Fibroblast of mammary gland (primary cell): ENCODE measurements at regions not wholly inside any gene's neighbourhood (a gene's known extent, or its start where the extent isn't known, plus 50 kb on each side); places are given as distances from the start of the nearest gene placed in this dataset.

ENCODE experiments used
- DNase-seq: peaks from one replicate; pipeline ENCODE4 v3.0.0-alpha.2; 2010; ENCODE audit warnings: low read depth
- H3K4me3 ChIP-seq: 2 replicates; pipeline ENCODE4 v1.5.1; 2011; ENCODE audit warnings: low read depth, mild to moderate bottlenecking, low read length, moderate library complexity; ENCODE audit not compliant: control insufficient read depth
- TF ChIP-seq, protein P1 (sequence below): conservative IDR thresholded peaks from 2 replicates; pipeline ENCODE4 v1.5.1; 2011; ENCODE audit warnings: low read depth, low read length, inconsistent platforms; ENCODE audit not compliant: control insufficient read depth, insufficient read depth

- no peak overlapping the region for H3K4me3 ChIP-seq
- DNase-seq, result no peak
- TF ChIP-seq, protein P1, sequence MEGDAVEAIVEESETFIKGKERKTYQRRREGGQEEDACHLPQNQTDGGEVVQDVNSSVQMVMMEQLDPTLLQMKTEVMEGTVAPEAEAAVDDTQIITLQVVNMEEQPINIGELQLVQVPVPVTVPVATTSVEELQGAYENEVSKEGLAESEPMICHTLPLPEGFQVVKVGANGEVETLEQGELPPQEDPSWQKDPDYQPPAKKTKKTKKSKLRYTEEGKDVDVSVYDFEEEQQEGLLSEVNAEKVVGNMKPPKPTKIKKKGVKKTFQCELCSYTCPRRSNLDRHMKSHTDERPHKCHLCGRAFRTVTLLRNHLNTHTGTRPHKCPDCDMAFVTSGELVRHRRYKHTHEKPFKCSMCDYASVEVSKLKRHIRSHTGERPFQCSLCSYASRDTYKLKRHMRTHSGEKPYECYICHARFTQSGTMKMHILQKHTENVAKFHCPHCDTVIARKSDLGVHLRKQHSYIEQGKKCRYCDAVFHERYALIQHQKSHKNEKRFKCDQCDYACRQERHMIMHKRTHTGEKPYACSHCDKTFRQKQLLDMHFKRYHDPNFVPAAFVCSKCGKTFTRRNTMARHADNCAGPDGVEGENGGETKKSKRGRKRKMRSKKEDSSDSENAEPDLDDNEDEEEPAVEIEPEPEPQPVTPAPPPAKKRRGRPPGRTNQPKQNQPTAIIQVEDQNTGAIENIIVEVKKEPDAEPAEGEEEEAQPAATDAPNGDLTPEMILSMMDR, result no peak
Measured at GRCh38 chr2:184532551-184532950, 65.8 kb upstream of the ZNF804A start.

GRCh38 chr2:184534986-184535385 lies 63.3 kb upstream of the ZNF804A start:
- H3K4me3 ChIP-seq, result no peak overlapping the region
- TF ChIP-seq, protein P1, result no peak
- DNase-seq, result no peak

GRCh38 chr2:184540246-184540789 lies 58.0 kb upstream of the ZNF804A start:
- TF ChIP-seq, protein P1, result no peak
- DNase-seq, result no peak
- H3K4me3 ChIP-seq, result no peak overlapping the region

DNA sequence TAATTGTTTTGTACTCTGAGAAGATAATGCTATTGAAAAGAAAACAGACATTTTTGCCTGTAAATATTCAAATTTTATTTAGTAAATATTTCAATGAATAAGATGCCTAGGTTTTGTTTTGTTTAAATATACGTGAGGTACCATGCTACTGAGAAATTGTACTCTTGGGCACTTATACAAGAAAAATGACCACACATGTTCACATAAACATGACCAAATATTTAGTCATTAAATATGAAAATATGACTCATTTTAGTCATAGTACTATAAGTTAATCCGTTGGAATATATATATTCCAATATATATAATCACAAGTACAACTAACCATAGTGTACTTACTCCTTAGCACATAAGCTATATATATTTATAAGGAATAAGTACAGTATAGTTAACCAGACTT lies 56.7 kb upstream of the ZNF804A start:
- TF ChIP-seq, protein P1, result no peak
- DNase-seq, result no peak
- no peak overlapping the region for H3K4me3 ChIP-seq

GRCh38 chr2:184543832-184544231 lies 54.5 kb upstream of the ZNF804A start:
- H3K4me3 ChIP-seq, result no peak overlapping the region
- TF ChIP-seq, protein P1, result no peak
- no peak for DNase-seq
